Endodermal cell (in vitro differentiated cells): ENCODE measurements at regions not wholly inside any gene's neighbourhood (a gene's known extent, or its start where the extent isn't known, plus 50 kb on each side); places are given as distances from the start of the nearest gene placed in this dataset.
"Not testable (repeated sequence)": the region's sequence is repeated elsewhere in the genome, so short reads cannot be mapped to it uniquely, and the experiment has no call there.

ENCODE experiments used
- DNase-seq: peaks from one replicate; pipeline ENCODE4 v3.0.0-alpha.2; 2017
- H3K27ac ChIP-seq: 2 replicates; pipeline ENCODE4 v1.5.1; 2013; ENCODE audit warnings: mild to moderate bottlenecking, low read depth, low read length, moderate library complexity
- H3K27me3 ChIP-seq: 2 replicates; pipeline ENCODE4 v1.6.1; 2013; ENCODE audit warnings: mild to moderate bottlenecking, low read length, moderate library complexity; ENCODE audit not compliant: insufficient read depth, control insufficient read depth, poor library complexity, severe bottlenecking
- H3K36me3 ChIP-seq: 2 replicates; pipeline ENCODE4 v1.7.0; 2013; ENCODE audit warnings: mild to moderate bottlenecking, low read length, moderate library complexity; ENCODE audit not compliant: control insufficient read depth, insufficient read depth
- H3K4me1 ChIP-seq: one replicate; pipeline ENCODE4 v1.7.0; 2013; ENCODE audit warnings: low read length; ENCODE audit not compliant: control insufficient read depth, insufficient read depth
- H3K4me3 ChIP-seq: 2 replicates; pipeline ENCODE4 v1.5.1; 2013; ENCODE audit warnings: mild to moderate bottlenecking, low read length, moderate library complexity
- H3K9ac ChIP-seq: 2 replicates; pipeline ENCODE4 v1.6.1; 2013; ENCODE audit warnings: mild to moderate bottlenecking, low read length, moderate library complexity; ENCODE audit not compliant: poor library complexity, severe bottlenecking; ENCODE audit errors: extremely low read depth
- H3K9me3 ChIP-seq: 2 replicates; pipeline ENCODE4 v1.6.1; 2013; ENCODE audit warnings: mild to moderate bottlenecking, low read length, moderate library complexity; ENCODE audit not compliant: control insufficient read depth
- H3K27ac Mint-ChIP-seq: 2 replicates; pipeline ENCODE4 v1.8.0; 2020; ENCODE audit warnings: mixed read lengths
- H3K27me3 Mint-ChIP-seq: 2 replicates; pipeline ENCODE4 v1.8.0; 2021; ENCODE audit warnings: mild to moderate bottlenecking, mixed read lengths; ENCODE audit not compliant: insufficient read depth
- H3K36me3 Mint-ChIP-seq: 2 replicates; pipeline ENCODE4 v1.8.0; 2020; ENCODE audit warnings: low read depth, mixed read lengths
- H3K4me1 Mint-ChIP-seq: 2 replicates; pipeline ENCODE4 v1.8.0; 2020; ENCODE audit warnings: mixed read lengths
- H3K4me3 Mint-ChIP-seq: 2 replicates; pipeline ENCODE4 v1.8.0; 2020; ENCODE audit warnings: mild to moderate bottlenecking, moderate library complexity, mixed read lengths
- H3K9me3 Mint-ChIP-seq: 2 replicates; pipeline ENCODE4 v1.8.0; 2020; ENCODE audit warnings: mild to moderate bottlenecking, mixed read lengths
- WGBS, 2 experiments: methylation state at CpG; one replicate each; pipeline versions ENCODE4 v1.1.5 to v1.1.7; 2013; ENCODE audit warnings: missing lambda C conversion rate in 2 of 2, mixed read lengths in 1 of 2; ENCODE audit not compliant: insufficient coverage in 1 of 2, insufficient read length in 1 of 2; 5-methylcytosine and 5-hydroxymethylcytosine counted together
- TF ChIP-seq, protein P1 (sequence below): fragments of 200-600 bp; sonication (generic); conservative IDR thresholded peaks from 2 replicates; pipeline ENCODE4 v1.5.0; 2021; ENCODE audit warnings: antibody characterized with exemption, mild to moderate bottlenecking

DNA sequence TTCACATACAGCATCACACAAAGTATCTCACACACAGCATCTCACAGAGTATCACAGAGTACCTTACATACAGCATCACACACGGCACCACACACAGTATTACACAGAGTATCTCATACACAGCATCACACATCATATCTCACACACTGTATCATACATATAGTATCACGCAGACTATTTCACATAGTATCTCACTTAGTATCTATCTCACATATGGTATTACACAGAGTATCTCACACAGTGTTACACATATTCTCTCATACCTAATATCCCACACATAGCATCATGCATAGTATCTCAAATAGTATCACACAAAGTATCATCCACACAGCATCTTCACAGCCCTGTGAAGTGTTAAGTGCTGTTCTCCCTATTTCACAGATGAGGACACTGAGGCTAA, 121.5 kb upstream of the RAB4A start:
- Histone ChIP-seq H3K27ac (no peak overlapping the region), H3K9me3 (no peaks in the 10 kb centered on the region), H3K36me3 (no peaks in the 10 kb centered on the region), H3K4me3 (no peak overlapping the region), H3K27me3 (peaks cover 26% of the 10 kb centered on the region), H3K9ac (no peak overlapping the region), H3K4me1 (peaks cover 6% of the 10 kb centered on the region)
- Mint-ChIP-seq H3K27me3 (peaks cover 25% of the 10 kb centered on the region), H3K27ac (no peak overlapping the region), H3K9me3 (no peaks in the 10 kb centered on the region), H3K4me1 (peaks cover 17% of the 10 kb centered on the region), H3K36me3 (no peaks in the 10 kb centered on the region), H3K4me3 (no peak overlapping the region)
- TF ChIP-seq, protein P1, sequence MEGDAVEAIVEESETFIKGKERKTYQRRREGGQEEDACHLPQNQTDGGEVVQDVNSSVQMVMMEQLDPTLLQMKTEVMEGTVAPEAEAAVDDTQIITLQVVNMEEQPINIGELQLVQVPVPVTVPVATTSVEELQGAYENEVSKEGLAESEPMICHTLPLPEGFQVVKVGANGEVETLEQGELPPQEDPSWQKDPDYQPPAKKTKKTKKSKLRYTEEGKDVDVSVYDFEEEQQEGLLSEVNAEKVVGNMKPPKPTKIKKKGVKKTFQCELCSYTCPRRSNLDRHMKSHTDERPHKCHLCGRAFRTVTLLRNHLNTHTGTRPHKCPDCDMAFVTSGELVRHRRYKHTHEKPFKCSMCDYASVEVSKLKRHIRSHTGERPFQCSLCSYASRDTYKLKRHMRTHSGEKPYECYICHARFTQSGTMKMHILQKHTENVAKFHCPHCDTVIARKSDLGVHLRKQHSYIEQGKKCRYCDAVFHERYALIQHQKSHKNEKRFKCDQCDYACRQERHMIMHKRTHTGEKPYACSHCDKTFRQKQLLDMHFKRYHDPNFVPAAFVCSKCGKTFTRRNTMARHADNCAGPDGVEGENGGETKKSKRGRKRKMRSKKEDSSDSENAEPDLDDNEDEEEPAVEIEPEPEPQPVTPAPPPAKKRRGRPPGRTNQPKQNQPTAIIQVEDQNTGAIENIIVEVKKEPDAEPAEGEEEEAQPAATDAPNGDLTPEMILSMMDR = no peak
- WGBS, 2 experiments = 93 to 100% methylated on average over 2 of the region's 2 CpGs
- no peak for DNase-seq

DNA sequence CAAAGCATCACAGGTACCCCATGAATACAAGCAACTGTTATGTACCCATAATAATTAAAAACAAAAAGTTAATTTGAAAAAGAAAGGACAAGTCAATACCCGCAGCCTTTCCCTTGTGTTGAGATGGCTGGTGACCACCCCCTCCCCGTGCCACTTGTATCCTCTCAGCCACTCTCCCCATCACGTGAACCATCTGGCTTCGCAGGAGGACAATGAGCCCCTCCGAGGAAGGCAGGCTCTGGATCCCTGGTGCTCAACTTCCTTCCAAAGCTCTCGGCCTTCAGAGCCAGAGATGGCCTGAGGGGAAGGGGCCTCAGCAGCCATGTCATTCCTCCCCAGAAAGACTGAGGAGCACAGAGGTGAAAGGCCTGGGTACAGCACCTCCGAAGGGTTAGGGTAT, 120.4 kb upstream of the RAB4A start:
- WGBS, 2 experiments = 72% methylated on average over 6 to 7 of the region's 7 CpGs
- H3K36me3 Mint-ChIP-seq = no peaks in the 10 kb centered on the region
- H3K36me3 ChIP-seq = no peaks in the 10 kb centered on the region
- no peak for DNase-seq
- no peak overlapping the region for H3K9ac ChIP-seq
- no peak overlapping the region for H3K27ac Mint-ChIP-seq
- peaks cover 6% of the 10 kb centered on the region for H3K4me1 ChIP-seq
- no peak overlapping the region for H3K4me3 ChIP-seq
- TF ChIP-seq, protein P1 = no peak
- no peak overlapping the region for H3K27ac ChIP-seq
- peaks cover 37% of the 10 kb centered on the region for H3K27me3 ChIP-seq
- peaks cover 25% of the 10 kb centered on the region for H3K27me3 Mint-ChIP-seq
- peaks cover 17% of the 10 kb centered on the region for H3K4me1 Mint-ChIP-seq
- no peak overlapping the region for H3K4me3 Mint-ChIP-seq
- no peaks in the 10 kb centered on the region for H3K9me3 Mint-ChIP-seq
- H3K9me3 ChIP-seq = no peaks in the 10 kb centered on the region

DNA sequence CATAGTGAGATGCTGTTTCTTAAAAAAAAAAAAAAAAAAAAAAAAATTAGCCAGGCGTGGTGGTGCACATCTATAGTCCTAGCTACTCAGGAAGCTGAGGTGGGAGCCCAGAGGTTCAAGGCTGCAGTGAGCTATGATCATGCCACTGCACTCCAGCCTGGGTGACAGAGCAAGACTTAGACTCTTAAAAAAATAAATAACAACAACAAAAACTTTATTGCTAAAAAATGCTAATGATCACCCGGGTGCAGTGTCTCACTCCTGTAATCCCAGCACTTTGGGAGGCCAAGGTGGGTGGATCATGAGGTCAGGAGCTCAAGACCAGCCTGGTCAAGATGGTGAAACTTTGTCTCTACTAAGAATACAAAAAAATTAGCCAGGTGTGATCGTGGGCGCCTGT, 119.5 kb upstream of the RAB4A start:
- not testable (repeated sequence) for DNase-seq
- WGBS, 2 experiments = 94 to 100% methylated on average over 3 to 4 of the region's 4 CpGs

DNA sequence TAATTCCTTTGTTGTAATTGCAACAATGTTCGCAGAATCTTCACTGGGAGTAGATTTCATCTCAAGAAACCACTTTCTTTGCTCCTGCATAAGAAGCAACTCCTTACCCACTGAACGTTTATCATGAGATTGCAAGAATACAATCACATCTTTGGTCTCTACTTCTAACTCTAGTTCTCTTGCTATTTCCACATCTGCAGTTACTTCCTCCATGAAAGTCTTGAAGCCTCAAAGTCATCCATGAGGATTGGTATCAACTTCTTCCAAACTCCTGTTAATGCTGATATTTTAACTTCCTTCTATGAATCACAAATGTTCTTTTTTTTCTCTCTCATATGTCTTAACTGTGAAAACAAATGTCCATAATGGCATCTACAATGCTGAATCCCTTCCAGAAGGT, 118.6 kb upstream of the RAB4A start:
- Mint-ChIP-seq H3K4me1 (peaks cover 15% of the 10 kb centered on the region), H3K27me3 (peaks cover 10% of the 10 kb centered on the region), H3K27ac (no peak overlapping the region), H3K36me3 (no peaks in the 10 kb centered on the region), H3K9me3 (no peaks in the 10 kb centered on the region), H3K4me3 (no peak overlapping the region)
- H3K27me3 ChIP-seq = peaks cover 27% of the 10 kb centered on the region
- peaks cover 6% of the 10 kb centered on the region for H3K4me1 ChIP-seq
- H3K4me3 ChIP-seq = no peak overlapping the region
- no peak overlapping the region for H3K9ac ChIP-seq
- TF ChIP-seq, protein P1 = no peak
- H3K9me3 ChIP-seq = no peaks in the 10 kb centered on the region
- no peak overlapping the region for H3K27ac ChIP-seq
- WGBS, 2 experiments = 89 to 93% methylated on average over 2 of the region's 2 CpGs
- no peak for DNase-seq
- H3K36me3 ChIP-seq = no peaks in the 10 kb centered on the region

More for the DNA sequence above, 119.5 kb upstream of the RAB4A start:
- H3K36me3 Mint-ChIP-seq, H3K9me3 ChIP-seq, H3K4me3 ChIP-seq, H3K9ac ChIP-seq, H3K36me3 ChIP-seq, H3K4me1 ChIP-seq, H3K27ac Mint-ChIP-seq, H3K27ac ChIP-seq, H3K4me3 Mint-ChIP-seq, H3K9me3 Mint-ChIP-seq: not testable (repeated sequence)
- H3K27me3 Mint-ChIP-seq = peaks cover 16% of the 10 kb centered on the region
- peaks cover 17% of the 10 kb centered on the region for H3K4me1 Mint-ChIP-seq
- H3K27me3 ChIP-seq = peaks cover 33% of the 10 kb centered on the region
